ENCODE measurements at regions not wholly inside any gene's neighbourhood (a gene's known extent, or its start where the extent isn't known, plus 50 kb on each side); places are given as distances from the start of the nearest gene placed in this dataset.

- DNase-seq, result no peak
Observed at GRCh38 chr7:113452245-113452644, 333.9 kb upstream of the SMIM30 start.

DNA sequence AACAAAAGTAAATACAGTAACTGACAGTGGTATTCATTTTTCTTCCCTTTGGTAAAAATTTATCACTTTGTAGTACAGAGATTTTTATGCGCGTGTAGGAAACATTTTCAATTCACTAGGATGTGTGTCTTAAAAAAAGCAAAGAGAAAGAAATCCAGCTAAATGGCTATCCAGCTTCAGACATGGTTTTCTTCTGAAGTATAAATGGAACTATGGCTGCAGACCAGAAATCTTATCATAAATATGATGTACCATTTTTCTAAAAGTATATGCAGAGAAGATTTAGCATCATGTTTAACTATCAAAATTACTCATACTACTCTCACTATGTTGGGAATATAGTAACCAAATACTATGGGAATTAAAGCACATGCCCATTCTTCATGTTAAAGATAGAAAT, 328.4 kb upstream of the SMIM30 start:
- no peak for DNase-seq

DNA sequence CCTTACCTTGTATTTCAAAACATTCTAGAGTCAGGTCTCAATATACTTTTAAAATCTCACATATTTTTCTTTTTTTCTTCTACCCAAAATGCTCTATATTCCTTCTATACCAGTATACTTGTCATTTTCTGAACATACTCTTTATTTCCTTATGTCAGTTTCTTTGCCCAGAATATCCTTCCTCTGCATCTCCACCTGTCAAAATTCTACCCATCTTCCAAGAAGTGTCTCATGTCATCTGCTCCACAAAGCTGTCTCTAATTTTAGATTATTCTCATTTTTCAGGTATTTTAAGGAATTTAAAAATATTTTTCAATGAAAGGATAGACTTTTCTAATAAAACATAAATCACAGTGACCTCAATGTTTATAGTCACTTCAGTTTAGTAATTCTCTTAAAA, 328.0 kb upstream of the SMIM30 start:
- no peak for DNase-seq

DNA sequence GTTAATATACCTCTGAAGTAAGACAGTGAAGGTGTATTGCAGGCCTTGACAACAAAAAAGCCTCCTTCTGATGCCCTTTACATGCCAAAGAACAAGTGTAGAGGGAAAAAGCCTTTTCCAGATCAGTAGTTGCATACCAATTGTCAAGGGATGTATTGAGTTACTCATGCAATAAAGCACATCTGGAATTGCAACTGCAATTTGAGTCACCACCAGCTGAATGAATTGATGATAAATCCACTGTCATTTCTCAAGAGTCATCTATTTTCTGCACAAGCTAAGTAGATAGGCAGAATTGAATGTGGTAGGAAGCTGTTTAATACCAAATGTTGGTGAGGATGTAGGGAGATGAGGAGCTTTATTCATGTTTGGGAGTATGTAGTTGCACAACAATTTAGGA, 325.9 kb upstream of the SMIM30 start:
- no peak for DNase-seq

DNA sequence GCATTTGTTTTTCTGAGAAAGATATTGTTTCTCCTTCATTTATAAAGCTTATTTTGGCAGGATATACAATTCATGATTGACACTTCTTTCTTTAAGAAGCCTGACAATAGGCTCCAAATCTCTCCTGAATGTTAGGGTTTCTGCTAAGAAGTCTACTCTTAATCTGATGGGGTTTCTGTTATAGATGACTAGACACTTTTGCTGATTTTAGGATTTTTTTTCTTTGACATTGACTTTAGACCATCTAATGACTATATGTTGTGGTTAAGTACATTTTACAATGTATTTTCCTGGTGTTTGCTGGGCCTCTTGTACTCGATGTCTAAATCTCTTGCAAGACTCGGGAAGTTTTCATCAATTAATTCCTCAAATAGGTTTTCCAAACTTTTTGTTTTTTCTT, 321.8 kb upstream of the SMIM30 start:
- DNase-seq, result no peak

GRCh38 chr7:113431406-113431805, 313.1 kb upstream of the SMIM30 start:
- DNase-seq, result no peak

- DNase-seq, result no peak
Observed at GRCh38 chr7:113424185-113424817, 305.9 kb upstream of the SMIM30 start.

DNA sequence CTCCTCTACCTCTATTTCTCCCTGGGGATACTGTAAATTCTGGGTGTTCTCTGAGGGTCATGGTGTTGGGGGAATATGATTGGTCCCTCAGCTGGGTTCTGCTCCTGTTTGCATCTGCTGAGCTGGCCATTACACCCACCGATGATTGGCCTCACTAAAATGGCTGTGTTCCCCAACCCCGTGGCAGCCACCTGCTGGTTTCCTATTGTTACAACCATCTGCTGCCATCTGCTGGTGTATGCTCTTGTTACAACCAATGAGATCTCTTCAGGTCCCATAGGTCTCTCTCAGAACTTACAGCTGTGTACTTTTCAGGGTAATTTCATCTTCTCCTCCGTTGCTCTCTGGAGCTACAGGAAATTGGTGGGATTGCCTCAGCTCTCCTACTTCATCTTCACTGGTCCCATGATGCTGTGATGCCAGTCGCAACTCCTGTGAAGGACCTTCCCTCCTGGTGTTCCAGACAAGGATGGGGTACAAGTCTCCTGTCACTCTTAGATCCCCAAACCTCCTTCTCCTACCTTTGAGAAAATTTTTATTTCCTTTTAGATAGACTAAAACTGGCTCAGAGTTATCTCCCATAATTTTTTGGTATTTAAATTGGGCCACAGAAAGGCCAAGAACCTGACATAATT, 303.5 kb upstream of the SMIM30 start:
- DNase-seq, result peak; percentile 81

DNA sequence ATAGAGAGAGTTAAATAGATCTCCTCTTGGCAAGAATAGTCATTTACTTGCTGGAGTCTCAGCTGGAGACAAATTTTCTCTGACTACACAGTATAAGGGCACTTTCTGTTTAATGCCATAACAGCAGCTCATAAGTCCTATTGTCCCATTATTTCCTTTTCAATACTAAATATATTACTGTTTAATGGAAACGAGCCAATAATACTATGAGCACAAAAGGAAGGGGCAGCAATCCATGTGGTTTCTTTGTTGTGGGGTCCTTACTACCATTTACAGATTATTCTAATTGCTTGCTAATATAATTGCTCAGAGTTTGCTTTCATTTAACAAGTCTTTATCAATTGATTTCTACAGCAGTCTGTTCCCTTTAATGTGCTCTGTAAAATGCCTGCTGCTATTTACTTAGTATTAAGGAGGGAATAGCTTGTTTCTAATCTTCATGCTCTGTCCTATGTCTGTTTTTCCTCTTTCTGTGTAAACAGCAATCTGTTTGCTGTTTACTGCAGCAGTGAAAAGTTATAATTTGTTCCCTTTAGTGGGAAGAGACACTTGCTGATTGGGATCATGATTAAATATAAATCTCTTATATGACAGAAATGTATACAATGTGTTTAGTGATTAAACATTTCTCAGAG, 296.2 kb upstream of the SMIM30 start:
- DNase-seq, result no peak

DNA sequence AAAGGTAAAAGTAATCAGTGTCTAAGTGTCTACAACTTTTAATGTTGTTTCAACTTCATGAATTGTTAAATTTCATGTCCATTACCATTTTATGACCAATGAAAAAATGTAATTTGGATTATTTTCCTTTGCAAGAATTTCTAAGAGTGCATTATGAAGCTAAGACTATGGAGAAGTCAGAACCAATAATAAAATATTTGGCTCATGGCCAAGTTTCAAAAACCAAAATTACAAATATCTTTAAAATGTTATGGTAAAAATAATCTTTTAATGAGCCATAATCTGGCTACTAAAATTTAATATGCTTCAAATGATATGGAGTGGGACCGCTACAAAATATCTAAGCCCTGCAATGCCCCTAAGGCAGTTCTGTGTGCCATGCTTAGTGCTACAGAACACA, 294.1 kb upstream of the SMIM30 start:
- DNase-seq, result no peak

DNA sequence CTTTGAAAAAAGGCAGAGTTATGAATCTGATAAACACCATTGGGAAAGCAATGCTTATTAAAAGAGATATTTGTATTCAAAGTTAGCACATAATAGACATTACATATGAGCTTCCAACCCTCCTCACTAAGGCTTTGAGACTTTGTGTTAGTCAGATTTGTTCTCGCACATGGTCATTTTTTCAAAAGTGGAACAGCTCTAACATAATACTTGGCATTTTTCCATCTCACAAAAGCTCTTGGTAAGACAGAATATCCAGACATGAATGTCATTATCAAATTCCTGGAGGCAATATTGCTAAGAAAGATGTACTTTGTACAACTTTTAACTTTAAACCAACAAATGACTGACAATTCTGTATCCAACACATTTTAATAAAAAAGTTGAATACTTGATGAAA, 292.4 kb upstream of the SMIM30 start:
- no peak for DNase-seq

GRCh38 chr7:113408999-113409398, 290.6 kb upstream of the SMIM30 start:
- DNase-seq, result no peak

DNA sequence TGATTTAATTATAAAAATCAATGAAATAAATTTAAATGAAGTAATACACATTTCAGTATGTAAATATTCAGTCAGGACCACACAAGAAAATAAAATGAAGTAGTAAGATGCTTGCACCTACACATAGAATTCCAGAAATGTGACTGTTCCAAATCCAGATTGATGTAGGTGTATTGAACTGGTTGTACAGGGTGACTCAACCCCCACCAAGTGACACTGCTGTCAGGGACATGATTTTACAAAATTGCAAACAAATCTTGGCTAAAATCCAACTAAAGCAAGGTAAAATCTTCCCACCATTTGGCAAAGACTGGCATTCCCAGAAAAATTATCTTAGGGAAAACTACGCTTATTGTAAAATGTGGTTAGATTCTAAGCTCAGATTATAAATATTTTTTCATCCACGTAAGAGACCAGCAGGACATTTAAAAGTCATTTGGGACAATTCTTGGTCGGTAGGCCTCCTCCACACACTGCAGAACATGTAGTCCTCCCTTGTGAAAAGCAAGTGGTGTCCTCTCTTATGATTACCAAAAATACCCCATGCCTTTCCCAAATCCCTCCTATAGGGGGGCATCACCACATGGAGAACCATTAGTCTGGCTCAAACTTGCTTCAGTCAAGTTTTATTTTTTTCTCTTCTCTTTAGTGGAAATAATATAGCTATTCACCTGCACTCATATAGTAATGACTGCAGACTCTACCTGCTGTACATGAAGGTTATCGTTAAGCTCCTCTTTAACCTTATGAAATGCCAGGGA, 287.1 kb upstream of the SMIM30 start:
- no peak for DNase-seq

- DNase-seq, result no peak
Observed at GRCh38 chr7:113404245-113404644, 285.9 kb upstream of the SMIM30 start.

DNA sequence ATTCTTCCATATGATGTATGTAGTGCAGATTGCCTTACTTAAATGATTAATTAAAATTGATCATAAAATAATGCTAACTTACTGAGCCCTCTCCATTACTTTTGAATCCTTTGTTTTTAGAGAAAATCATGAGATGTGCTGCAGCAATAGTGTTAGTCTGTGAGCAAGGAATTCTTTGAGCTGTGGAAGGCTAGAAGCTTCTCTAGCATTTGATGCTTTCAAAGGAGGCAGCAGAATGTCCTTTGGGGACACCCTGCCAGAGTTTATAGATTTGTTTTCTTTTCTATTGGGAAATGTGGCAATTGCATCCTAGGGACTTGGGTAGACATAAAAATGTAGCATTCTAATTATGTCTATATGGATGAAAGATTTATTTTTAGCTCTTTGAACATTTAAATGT, 284.1 kb upstream of the SMIM30 start:
- no peak for DNase-seq

DNA sequence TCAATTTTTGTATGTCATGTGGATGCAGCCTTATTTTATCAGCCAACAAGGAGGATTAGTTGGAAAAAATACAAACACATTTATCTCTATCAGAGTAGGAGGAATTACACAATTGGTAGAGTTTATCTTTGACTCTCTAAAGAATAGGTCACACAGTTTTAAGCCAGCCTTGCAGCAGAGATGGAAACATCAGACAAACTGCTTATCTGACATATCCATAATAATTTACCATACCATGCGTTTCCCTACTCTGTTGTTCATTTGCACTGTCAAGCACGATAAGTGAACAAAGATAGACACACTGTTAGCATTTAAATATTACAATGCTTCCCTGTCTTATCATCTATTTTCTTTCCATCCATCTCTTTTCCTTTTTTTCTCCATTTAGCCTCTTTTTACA, 283.7 kb upstream of the SMIM30 start:
- DNase-seq, result no peak

GRCh38 chr7:113394856-113395255, 276.5 kb upstream of the SMIM30 start:
- no peak for DNase-seq

DNA sequence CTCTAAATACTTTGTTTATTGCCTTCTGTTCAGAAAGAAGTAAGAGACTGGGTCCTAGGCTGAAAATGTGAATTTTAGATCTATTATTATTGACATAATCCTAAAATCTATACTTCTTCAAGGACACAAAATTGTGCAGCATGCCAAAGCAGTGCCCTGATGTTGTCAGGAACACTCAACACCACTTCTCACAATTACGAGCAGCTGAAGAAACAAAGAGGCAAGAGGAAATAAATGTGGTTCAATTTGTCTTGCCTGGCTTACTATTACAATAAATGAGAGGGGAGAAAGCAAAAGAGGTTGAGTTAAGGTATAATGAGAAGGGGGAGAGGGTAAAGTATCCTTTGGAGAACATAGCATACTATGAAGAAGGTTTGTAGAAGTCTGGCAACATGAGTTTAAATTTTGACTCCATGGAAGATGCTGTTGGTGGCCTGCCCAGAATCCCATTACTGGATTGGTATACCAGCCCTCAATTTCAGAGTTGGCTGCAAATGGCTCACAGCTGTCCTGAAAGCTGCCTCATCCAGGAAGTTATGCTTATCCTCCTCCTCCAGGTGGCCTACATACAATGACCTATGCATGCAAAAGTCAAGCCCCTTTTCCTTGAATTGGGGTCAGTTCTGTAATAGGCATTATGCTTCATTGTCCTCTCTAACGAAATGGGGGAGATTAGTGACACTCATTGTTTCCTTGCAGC, 274.6 kb upstream of the SMIM30 start:
- no peak for DNase-seq

GRCh38 chr7:113392421-113392820, 274.1 kb upstream of the SMIM30 start:
- no peak for DNase-seq

DNA sequence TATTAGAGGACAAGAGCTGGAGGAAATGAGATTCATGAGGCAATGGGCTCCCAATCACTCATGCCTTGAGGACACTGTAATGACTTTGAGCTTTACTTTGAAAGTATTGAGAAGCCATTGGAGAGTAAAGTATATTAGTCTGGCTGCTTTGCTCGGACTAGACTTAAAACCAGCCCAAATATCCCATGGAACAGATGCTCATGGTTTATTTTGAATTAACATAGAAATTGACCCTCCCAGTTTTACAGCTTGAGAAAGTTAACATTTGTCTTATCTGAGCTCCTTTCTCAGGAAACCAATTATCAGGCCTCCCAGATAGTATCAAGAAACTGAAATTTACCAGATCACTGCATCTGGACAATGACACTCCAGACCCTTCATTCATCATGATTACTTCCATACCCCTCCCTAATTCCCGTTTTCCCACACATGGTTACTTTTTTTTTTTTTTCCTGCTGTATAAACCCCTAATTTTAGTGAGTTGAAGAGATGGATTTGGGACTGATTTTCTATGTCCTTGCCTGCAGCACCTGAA, 270.8 kb upstream of the SMIM30 start:
- DNase-seq, result no peak

- no peak for DNase-seq
Observed at GRCh38 chr7:113383638-113384037, 265.3 kb upstream of the SMIM30 start.

DNA sequence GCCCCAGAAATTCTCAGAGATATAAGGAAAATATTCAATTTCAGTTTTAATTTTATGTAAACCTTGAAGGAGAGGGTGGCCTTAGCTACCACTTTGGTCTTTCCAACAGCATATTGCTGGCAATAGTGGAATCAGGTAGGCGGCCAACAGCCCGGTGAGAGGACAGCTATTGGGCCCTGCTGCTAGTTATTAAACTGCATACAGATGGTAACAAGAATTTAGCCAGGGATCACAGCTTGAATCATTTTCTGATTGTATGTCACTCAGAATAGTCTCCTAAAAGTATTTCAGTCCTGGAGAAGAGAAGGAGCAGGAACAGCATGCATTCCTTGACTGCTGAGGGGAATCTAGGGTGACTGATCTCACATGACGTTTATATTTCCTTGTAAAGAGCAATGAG, 261.4 kb upstream of the SMIM30 start:
- DNase-seq, result no peak

DNA sequence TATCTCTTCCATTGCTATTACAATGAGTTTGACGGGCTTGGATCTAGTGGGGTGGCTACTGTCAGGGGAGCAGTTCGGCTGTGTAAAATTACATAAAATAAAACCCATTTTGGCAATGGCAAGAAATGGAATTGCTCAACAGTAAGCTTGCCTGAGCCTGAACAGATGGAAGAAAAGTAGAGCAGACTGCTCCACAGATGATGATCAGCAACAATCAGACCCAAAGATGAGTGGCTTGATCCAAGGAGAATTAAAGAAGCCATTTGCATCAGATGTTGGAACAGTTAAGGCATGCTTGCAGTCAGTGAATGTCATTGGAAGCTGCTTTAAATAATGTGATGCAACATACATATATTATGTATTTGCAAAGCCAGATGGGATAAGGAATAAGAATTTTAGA, 256.6 kb upstream of the SMIM30 start:
- DNase-seq, result peak; percentile 18

All from femur (tissue), 1 donor.